ENCODE measurements at regions not wholly inside any gene's neighbourhood (a gene's known extent, or its start where the extent isn't known, plus 50 kb on each side); places are given as distances from the start of the nearest gene placed in this dataset.

- no CpG with 5 or more reads among the region's 1 CpG for WGBS (ENCODE audit: insufficient coverage)
- Histone ChIP-seq H3K27me3 (ENCODE audit: control insufficient read depth, insufficient read depth, low read length) (no peaks in the 10 kb centered on the region), H3K27ac (ENCODE audit: low read length) (no peak overlapping the region), H3K36me3 (ENCODE audit: control insufficient read depth, insufficient read depth, low read length) (no peaks in the 10 kb centered on the region), H3K4me1 (ENCODE audit: control insufficient read depth, insufficient read depth, low read length) (no peaks in the 10 kb centered on the region), H3K4me3 (ENCODE audit: low read length) (no peak overlapping the region), H3K9me3 (ENCODE audit: control insufficient read depth, insufficient read depth, low read length) (no peaks in the 10 kb centered on the region)
- H3K4me1 Mint-ChIP-seq: no peaks in the 10 kb centered on the region
- H3K9me3 Mint-ChIP-seq: peaks cover 5 to 6% of the 10 kb centered on the region in 2 donors
- no peak overlapping the region for H3K27ac Mint-ChIP-seq
- no peak overlapping the region for H3K4me3 Mint-ChIP-seq
- no peak for TF ChIP-seq CTCF (IDR thresholded peaks at IDR 0.05)
- H3K27me3 Mint-ChIP-seq (ENCODE audit: low read depth in 2 of 2): no peaks in the 10 kb centered on the region
- no peak for DNase-seq
- intact Hi-C loops (cut with micrococcal nuclease): no loop called here
- H3K36me3 Mint-ChIP-seq: no peaks in the 10 kb centered on the region
- no peak for ATAC-seq
These were observed 234.3 kb downstream of the C12orf50 start for GRCh38 chr12:87794854-87795253.

- Histone ChIP-seq H3K36me3 (ENCODE audit: control insufficient read depth, insufficient read depth, low read length) (no peaks in the 10 kb centered on the region), H3K4me3 (ENCODE audit: low read length) (no peak overlapping the region), H3K27ac (ENCODE audit: low read length) (no peak overlapping the region), H3K9me3 (ENCODE audit: control insufficient read depth, insufficient read depth, low read length) (no peaks in the 10 kb centered on the region), H3K27me3 (ENCODE audit: control insufficient read depth, insufficient read depth, low read length) (no peaks in the 10 kb centered on the region), H3K4me1 (ENCODE audit: control insufficient read depth, insufficient read depth, low read length) (no peaks in the 10 kb centered on the region)
- ATAC-seq (no peak), DNase-seq (no peak)
- no peaks in the 10 kb centered on the region for H3K27me3 Mint-ChIP-seq (ENCODE audit: low read depth in 2 of 2)
- 82% methylated on average over 2 of the region's 2 CpGs for WGBS (ENCODE audit: insufficient coverage)
- no peak overlapping the region for H3K4me3 Mint-ChIP-seq
- H3K9me3 Mint-ChIP-seq: peaks cover 0 to 7% of the 10 kb centered on the region in 2 donors
- TF ChIP-seq CTCF (IDR thresholded peaks at IDR 0.05): no peak
- no peak overlapping the region for H3K27ac Mint-ChIP-seq
- intact Hi-C loops (cut with micrococcal nuclease): no loop called here
- H3K4me1 Mint-ChIP-seq: no peaks in the 10 kb centered on the region
- no peaks in the 10 kb centered on the region for H3K36me3 Mint-ChIP-seq
These were observed 236.1 kb downstream of the C12orf50 start for GRCh38 chr12:87793131-87793530.

GRCh38 chr12:87784350-87784749, 244.9 kb downstream of the C12orf50 start:
- WGBS (ENCODE audit: insufficient coverage): 89% methylated on average over 21 of the region's 21 CpGs

More at GRCh38 chr12:87784350-87784749, 244.9 kb downstream of the C12orf50 start:
- Histone ChIP-seq H3K4me1 (ENCODE audit: control insufficient read depth, insufficient read depth, low read length) (no peaks in the 10 kb centered on the region), H3K9me3 (ENCODE audit: control insufficient read depth, insufficient read depth, low read length) (peaks cover 3% of the 10 kb centered on the region), H3K27me3 (ENCODE audit: control insufficient read depth, insufficient read depth, low read length) (no peaks in the 10 kb centered on the region), H3K36me3 (ENCODE audit: control insufficient read depth, insufficient read depth, low read length) (no peaks in the 10 kb centered on the region), H3K4me3 (ENCODE audit: low read length) (no peak overlapping the region), H3K27ac (ENCODE audit: low read length) (no peak overlapping the region)
- Mint-ChIP-seq H3K4me1 (no peaks in the 10 kb centered on the region), H3K27ac (no peak overlapping the region), H3K9me3 (peaks cover 14 to 20% of the 10 kb centered on the region in 2 donors), H3K27me3 (ENCODE audit: low read depth in 2 of 2) (no peaks in the 10 kb centered on the region), H3K36me3 (peaks cover 8% of the 10 kb centered on the region), H3K4me3 (no peak overlapping the region)
- ATAC-seq (no peak), DNase-seq (no peak)
- intact Hi-C loops (cut with micrococcal nuclease): no loop called here
- TF ChIP-seq CTCF (IDR thresholded peaks at IDR 0.05): no peak
